Muscle layer of colon (tissue), 2 donors: ENCODE measurements at regions not wholly inside any gene's neighbourhood (a gene's known extent, or its start where the extent isn't known, plus 50 kb on each side); places are given as distances from the start of the nearest gene placed in this dataset.

ENCODE experiments used
- H3K27ac ChIP-seq: one replicate; pipeline ENCODE4 v1.7.0; 2013; ENCODE audit warnings: low read depth, mild to moderate bottlenecking, low read length, moderate library complexity
- H3K27me3 ChIP-seq, 2 donors: one replicate each; pipeline ENCODE4 v1.7.0; 2013; ENCODE audit warnings: low read length in 2 of 2, mild to moderate bottlenecking in 2 of 2; ENCODE audit not compliant: insufficient read depth in 2 of 2, control insufficient read depth in 1 of 2
- H3K36me3 ChIP-seq: one replicate; pipeline ENCODE4 v1.7.0; 2013; ENCODE audit warnings: mild to moderate bottlenecking, low read length; ENCODE audit not compliant: insufficient read depth
- H3K4me1 ChIP-seq: one replicate; pipeline ENCODE4 v1.7.0; 2013; ENCODE audit warnings: mild to moderate bottlenecking, low read length; ENCODE audit not compliant: insufficient read depth
- H3K4me3 ChIP-seq, 2 donors: one replicate each; pipeline ENCODE4 v1.7.0; 2013; ENCODE audit warnings: low read length in 2 of 2, low read depth in 1 of 2, mild to moderate bottlenecking in 1 of 2, moderate library complexity in 1 of 2
- H3K9ac ChIP-seq: one replicate; pipeline ENCODE4 v1.7.0; 2013; ENCODE audit warnings: low read length
- H3K9me3 ChIP-seq: one replicate; pipeline ENCODE4 v1.7.0; 2013; ENCODE audit warnings: mild to moderate bottlenecking, low read length
- donor health status: abdominal sarcoma.
- donor health status: Adenocarcinoma of cecum.

DNA sequence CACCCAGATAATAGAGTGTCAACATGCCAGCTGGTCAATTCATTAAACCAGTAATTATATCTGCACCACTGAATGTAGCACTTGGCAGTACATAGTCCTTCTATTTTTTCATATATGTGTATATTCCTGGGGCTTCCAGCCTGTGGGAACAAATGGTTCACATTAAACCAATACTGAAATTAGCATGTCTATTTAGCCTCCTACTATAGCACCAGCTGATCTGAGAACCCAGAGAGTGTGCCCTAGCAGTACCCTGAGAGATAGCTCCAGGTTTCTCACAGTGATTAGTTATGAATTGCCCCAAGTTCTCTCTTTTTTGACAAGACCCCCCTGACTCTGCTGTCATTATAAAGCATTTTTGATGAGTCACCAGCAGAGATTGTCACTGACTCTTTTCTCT, 1097.3 kb upstream of the FLRT2 start:
- Histone ChIP-seq H3K4me1 (no peaks in the 10 kb centered on the region), H3K9ac (no peak overlapping the region), H3K27ac (no peak overlapping the region), H3K4me3 (no peak overlapping the region), H3K9me3 (no peaks in the 10 kb centered on the region), H3K36me3 (no peaks in the 10 kb centered on the region), H3K27me3 (no peaks in the 10 kb centered on the region)

DNA sequence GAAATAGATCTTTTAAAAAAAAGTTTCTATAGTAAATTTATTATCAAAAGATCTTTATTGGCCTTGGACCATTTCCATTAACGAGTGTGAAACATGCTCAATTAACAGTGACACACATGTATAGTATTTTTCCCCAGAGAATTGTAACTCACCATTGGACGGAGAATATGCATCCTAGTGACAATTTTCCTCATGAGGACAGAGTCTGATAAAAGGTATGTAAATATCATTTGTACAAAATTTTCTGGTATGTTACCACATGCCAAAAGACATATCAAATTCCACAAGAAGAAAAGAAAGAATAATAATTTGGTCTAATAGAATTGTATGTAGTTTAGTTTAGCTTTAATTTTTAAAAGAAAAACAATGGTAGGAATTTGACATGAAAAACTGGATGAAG, 1096.0 kb upstream of the FLRT2 start:
- Histone ChIP-seq H3K27ac (no peak overlapping the region), H3K9ac (no peak overlapping the region), H3K27me3 (no peaks in the 10 kb centered on the region), H3K4me1 (no peaks in the 10 kb centered on the region), H3K4me3 (no peak overlapping the region), H3K9me3 (no peaks in the 10 kb centered on the region), H3K36me3 (no peaks in the 10 kb centered on the region)

DNA sequence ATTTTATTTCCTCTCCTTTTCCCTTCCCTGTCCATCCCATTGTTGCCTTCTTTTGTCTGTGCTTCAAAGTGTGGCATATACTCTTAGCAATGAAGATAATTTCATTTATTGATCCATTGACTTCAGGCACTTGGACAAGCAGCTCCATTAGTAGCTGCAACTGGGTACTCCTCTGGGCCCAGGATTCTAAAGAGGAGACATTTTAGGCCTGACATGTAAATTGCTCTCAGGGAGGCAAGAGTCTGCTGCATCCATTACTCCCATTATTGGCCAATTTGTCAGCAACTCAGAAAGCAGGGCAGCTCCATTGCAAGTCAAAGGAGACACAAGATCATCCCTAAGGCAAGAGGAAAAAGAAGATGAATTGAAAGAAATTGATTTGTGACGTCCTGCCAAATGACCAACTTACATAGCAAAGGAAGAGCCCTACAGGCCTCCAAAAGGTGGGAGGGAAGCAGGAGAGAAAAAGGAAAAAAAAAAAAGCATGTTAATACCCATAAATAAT, 1094.1 kb upstream of the FLRT2 start:
- Histone ChIP-seq H3K27ac (no peak overlapping the region), H3K9me3 (no peaks in the 10 kb centered on the region), H3K4me1 (no peaks in the 10 kb centered on the region), H3K9ac (no peak overlapping the region), H3K36me3 (no peaks in the 10 kb centered on the region), H3K4me3 (no peak overlapping the region), H3K27me3 (no peaks in the 10 kb centered on the region)

DNA sequence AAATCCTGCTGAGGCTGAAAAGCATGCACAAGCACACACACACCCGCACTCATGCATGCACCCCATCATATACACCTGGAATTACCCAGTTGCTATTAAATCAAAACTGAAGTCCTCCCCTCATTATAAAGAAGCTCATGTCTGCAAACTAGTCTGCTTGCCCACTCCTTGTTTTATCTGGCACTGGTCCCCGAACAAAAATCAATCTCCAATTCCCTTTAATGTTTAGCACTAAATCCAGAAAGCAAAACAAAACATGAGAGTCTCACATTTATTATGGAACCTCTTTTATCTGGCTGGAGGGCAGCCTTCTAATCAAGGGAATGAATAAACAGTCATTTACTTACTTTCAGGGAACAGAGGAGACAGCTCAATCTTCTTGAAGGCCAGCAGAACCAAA, 1093.4 kb upstream of the FLRT2 start:
- H3K9ac ChIP-seq, result no peak overlapping the region
- H3K4me1 ChIP-seq, result no peaks in the 10 kb centered on the region
- no peaks in the 10 kb centered on the region for H3K36me3 ChIP-seq
- H3K4me3 ChIP-seq, result no peak overlapping the region
- no peak overlapping the region for H3K27ac ChIP-seq
- H3K27me3 ChIP-seq, result no peaks in the 10 kb centered on the region
- no peaks in the 10 kb centered on the region for H3K9me3 ChIP-seq

DNA sequence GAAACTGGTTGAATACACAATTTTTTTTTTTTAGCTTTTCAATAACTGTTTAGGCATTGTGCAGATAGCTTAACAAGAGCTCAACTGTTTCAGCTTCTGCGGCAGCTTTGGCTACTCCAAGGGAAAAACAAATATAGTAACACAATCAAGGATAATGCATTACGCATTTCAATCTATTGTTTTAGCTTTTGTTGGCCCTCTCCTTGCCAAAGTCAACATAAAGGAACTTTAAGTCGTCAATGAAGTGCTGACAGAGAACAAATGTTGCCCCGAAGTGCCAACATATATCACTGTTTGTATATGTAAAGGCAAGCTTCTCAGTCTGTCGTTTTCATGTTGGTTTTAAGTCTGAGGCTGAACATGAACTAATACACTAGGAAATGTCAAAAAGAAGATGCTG, 1087.4 kb upstream of the FLRT2 start:
- Histone ChIP-seq H3K27me3 (no peaks in the 10 kb centered on the region), H3K4me3 (no peak overlapping the region), H3K9ac (no peak overlapping the region), H3K4me1 (no peaks in the 10 kb centered on the region), H3K36me3 (no peaks in the 10 kb centered on the region), H3K27ac (no peak overlapping the region), H3K9me3 (no peaks in the 10 kb centered on the region)

DNA sequence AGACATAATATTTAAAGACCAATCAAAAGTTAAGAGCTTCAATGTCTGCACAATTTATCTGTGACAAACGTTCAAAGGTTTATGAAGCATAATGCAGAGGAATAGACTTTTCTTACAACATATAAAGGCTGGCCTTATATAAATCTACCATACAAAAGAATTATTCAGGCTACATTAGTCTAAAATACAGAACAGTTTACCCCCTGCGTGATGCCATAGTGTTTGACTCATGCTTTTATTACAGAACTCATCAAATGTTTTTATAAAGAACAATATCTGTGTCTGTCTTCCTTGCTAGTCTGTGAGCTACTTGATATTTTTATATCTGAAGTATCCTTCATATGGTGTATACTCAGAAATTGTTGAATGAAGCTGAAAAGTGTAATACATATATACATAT, 1084.5 kb upstream of the FLRT2 start:
- no peak overlapping the region for H3K9ac ChIP-seq
- no peak overlapping the region for H3K27ac ChIP-seq
- H3K27me3 ChIP-seq, result no peaks in the 10 kb centered on the region
- no peaks in the 10 kb centered on the region for H3K36me3 ChIP-seq
- H3K9me3 ChIP-seq, result no peaks in the 10 kb centered on the region
- H3K4me1 ChIP-seq, result no peaks in the 10 kb centered on the region
- H3K4me3 ChIP-seq, result no peak overlapping the region

DNA sequence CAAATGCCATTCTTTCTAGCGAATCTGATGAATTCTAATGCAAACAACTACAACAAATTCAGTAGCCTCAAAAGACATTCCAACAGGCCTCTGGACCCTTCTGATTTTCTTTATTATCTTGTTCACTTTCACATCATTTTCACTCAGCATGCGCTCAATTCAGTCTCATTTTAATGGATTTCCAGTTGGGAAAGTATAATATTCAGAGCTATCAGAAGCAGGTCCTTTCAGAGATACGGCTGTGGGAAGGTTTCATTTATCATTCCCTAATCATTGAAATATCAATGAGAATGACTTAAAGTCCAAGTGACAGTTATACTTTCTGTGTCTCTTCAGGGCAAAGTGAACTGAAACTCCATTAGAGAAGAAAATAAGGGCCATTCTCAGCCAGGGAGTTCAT, 1083.7 kb upstream of the FLRT2 start:
- Histone ChIP-seq H3K9ac (no peak overlapping the region), H3K9me3 (no peaks in the 10 kb centered on the region), H3K4me1 (no peaks in the 10 kb centered on the region), H3K27me3 (no peaks in the 10 kb centered on the region), H3K36me3 (no peaks in the 10 kb centered on the region), H3K4me3 (no peak overlapping the region), H3K27ac (no peak overlapping the region)

DNA sequence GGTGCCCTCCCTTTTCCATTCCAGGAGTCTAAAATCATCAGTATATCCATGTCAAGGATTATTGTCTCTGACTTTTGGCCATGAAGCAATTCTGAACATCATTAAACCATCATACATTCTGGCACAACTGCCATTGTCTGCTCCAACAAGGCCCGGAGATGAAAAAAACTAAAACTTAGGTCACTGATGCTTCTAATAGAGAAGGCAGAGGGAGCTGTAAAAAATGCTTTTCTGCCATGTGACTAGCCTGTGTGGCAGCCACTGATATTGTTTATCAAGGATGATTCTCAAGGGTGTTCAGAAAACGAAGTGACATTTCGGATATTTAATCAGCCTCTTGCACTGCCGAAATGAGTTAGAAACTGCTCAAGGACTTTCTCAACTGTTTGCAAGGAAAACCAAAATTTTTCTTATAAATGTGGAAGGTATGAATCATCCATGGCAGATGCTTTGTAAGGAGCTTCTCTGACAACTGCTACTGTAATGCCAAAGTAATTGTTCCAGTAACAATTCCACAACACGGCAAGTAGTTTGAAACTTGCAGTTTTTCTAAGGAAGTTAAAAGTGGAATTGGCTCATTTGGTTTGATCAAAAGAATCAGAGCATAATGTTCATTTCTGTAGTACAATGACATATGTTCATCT, 1076.5 kb upstream of the FLRT2 start:
- no peaks in the 10 kb centered on the region for H3K27me3 ChIP-seq
- H3K9ac ChIP-seq, result no peak overlapping the region
- H3K36me3 ChIP-seq, result no peaks in the 10 kb centered on the region
- H3K27ac ChIP-seq, result no peak overlapping the region
- no peaks in the 10 kb centered on the region for H3K4me1 ChIP-seq
- H3K9me3 ChIP-seq, result no peaks in the 10 kb centered on the region
- no peak overlapping the region for H3K4me3 ChIP-seq

DNA sequence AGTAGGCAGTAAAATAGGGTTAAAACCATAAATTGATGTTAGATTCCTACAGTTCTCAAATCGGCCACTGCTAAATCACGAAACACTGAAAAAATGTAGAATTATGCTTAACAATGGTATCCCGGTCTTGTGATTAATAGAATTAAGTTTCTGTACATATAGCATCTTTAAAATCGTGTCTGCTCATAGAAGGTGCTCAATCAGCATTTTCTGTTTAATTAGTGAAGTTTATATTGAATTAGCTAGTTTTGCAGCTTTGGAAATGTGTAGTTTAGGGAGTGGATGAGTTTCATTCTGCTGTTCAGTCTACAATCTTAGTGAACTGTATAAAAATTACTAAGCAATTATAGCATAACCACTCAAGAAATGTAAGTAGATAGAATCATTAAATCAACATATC, 1075.8 kb upstream of the FLRT2 start:
- no peaks in the 10 kb centered on the region for H3K36me3 ChIP-seq
- no peak overlapping the region for H3K27ac ChIP-seq
- no peaks in the 10 kb centered on the region for H3K27me3 ChIP-seq
- H3K4me1 ChIP-seq, result no peaks in the 10 kb centered on the region
- H3K9ac ChIP-seq, result no peak overlapping the region
- no peak overlapping the region for H3K4me3 ChIP-seq
- no peaks in the 10 kb centered on the region for H3K9me3 ChIP-seq

DNA sequence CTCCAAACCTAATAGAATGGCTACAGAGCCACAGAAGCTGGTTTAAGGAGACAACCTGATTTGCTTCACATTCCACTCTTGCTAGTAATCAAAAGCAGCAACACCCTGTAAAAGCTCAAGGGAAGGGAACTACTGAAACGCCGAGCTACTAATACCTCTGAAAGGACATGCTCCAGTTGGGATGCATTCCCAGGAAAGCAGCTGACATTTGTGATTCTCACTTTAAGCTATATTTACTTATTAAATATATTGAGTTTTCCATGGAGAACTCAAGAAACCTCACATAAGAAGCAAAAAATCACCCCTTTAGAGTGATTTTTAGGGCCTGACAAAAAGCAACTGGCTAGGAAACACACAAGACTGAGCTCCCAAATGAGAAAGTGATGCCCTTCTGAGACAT, 1073.0 kb upstream of the FLRT2 start:
- Histone ChIP-seq H3K4me3 (no peak overlapping the region), H3K4me1 (no peaks in the 10 kb centered on the region), H3K9ac (no peak overlapping the region), H3K27me3 (no peaks in the 10 kb centered on the region), H3K9me3 (no peaks in the 10 kb centered on the region), H3K36me3 (no peaks in the 10 kb centered on the region), H3K27ac (no peak overlapping the region)

DNA sequence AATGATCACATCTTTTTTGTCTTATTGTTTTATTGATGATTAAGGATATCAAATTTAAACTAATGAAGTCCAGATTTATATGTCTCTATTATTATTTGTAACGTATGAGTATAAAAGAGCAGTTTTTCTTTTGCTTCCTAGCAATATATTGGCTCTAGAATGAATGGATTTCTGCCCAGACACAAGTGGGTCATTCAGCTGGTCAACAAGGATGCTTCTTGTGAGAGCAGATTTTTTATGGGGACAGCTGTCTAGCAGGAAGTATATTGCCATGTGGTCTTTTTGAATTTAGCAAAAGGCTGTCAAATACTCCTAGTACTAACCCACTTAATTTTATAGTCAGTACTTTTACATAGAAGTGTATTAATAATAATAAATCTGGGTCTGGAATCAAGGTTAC, 1071.1 kb upstream of the FLRT2 start:
- H3K9me3 ChIP-seq, result no peaks in the 10 kb centered on the region
- H3K4me3 ChIP-seq, result no peak overlapping the region
- no peaks in the 10 kb centered on the region for H3K27me3 ChIP-seq
- no peak overlapping the region for H3K27ac ChIP-seq
- H3K4me1 ChIP-seq, result no peaks in the 10 kb centered on the region
- no peak overlapping the region for H3K9ac ChIP-seq
- H3K36me3 ChIP-seq, result no peaks in the 10 kb centered on the region

DNA sequence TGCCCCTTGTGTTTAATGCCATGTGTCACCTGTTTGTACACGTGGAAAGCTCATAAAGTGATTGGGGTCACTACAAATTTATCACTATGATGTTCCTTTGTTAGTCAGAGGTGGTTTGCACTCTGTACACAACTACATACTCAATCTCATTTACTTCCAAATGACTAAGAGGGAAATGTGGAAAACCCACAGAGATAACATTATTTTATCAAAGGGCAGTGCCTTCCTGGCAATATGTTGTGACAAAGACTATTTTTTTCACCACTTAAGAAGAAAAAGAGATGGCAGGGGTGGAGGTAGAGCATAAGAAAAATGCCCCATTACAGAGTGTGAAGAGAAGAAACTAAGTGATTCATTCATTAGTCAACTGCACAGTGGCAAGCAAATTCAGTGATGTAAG, 1064.1 kb upstream of the FLRT2 start:
- no peaks in the 10 kb centered on the region for H3K9me3 ChIP-seq

More for the DNA sequence above, 1064.1 kb upstream of the FLRT2 start:
- Histone ChIP-seq H3K4me1 (no peaks in the 10 kb centered on the region), H3K27me3 (no peaks in the 10 kb centered on the region), H3K9ac (no peak overlapping the region), H3K4me3 (no peak overlapping the region), H3K36me3 (no peaks in the 10 kb centered on the region), H3K27ac (no peak overlapping the region)
